ENCODE measurements at regions not wholly inside any gene's neighbourhood (a gene's known extent, or its start where the extent isn't known, plus 50 kb on each side); places are given as distances from the start of the nearest gene placed in this dataset.

DNA sequence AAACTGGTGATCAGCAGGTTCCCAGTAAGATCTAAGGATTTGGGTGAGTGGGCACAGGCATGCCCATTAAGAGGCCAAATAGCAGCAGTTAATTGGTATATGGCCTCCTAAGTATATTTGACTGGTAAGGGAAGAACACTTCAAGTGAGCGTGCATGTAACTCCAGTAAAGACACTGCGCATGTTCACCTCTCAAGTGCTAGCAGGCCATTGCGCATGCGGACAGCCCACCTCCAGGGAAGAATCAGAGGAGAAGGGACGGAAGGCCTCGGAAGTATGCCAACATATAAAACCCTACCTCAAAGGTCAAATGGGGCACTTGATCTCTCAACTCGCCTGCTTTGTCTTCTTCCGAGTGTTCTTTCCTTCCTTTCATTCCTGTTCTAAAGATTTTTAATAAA is 118.0 kb downstream of the ARL5B start:
- Histone ChIP-seq H3K4me3 (no peak overlapping the region), H3K27me3 (no peaks in the 10 kb centered on the region), H3K27ac (no peak overlapping the region), H3K9me3 (no peaks in the 10 kb centered on the region), H3K36me3 (ENCODE audit: low read depth, missing control alignments) (no peaks in the 10 kb centered on the region), H3K4me1 (no peaks in the 10 kb centered on the region)
- WGBS, 2 donors: 85 to 88% methylated on average over 8 of the region's 8 CpGs
- peak; percentile 46 for DNase-seq
- intact Hi-C loops (cut with DNase I; ENCODE audit: low total_unique reads): no loop called here
- TF ChIP-seq POLR2A (IDR thresholded peaks at IDR 0.05) (no peak), CTCF (IDR thresholded peaks at IDR 0.05) (no peak)

GRCh38 chr10:18786478-18786877 is 127.2 kb downstream of the ARL5B start:
- WGBS, 2 donors: 29 to 36% methylated on average over 3 of the region's 3 CpGs
- no peaks in the 10 kb centered on the region for H3K9me3 ChIP-seq
- intact Hi-C loops (cut with DNase I; ENCODE audit: low total_unique reads): no loop called here
- no peak for DNase-seq
- TF ChIP-seq CTCF (IDR thresholded peaks at IDR 0.05) (no peak), POLR2A (IDR thresholded peaks at IDR 0.05) (no peak)
- H3K27me3 ChIP-seq: no peaks in the 10 kb centered on the region
- peaks cover 6% of the 10 kb centered on the region for H3K4me1 ChIP-seq
- no peak overlapping the region for H3K4me3 ChIP-seq
- H3K36me3 ChIP-seq (ENCODE audit: low read depth, missing control alignments): no peaks in the 10 kb centered on the region
- H3K27ac ChIP-seq: peak overlapping the region; percentile 12 to 60

- Histone ChIP-seq H3K4me1 (no peaks in the 10 kb centered on the region), H3K4me3 (no peak overlapping the region), H3K27me3 (no peaks in the 10 kb centered on the region), H3K27ac (no peak overlapping the region), H3K36me3 (ENCODE audit: low read depth, missing control alignments) (no peaks in the 10 kb centered on the region), H3K9me3 (no peaks in the 10 kb centered on the region)
- TF ChIP-seq CTCF (IDR thresholded peaks at IDR 0.05) (peak in 2 of 3 experiments; percentile 8 to 35), POLR2A (IDR thresholded peaks at IDR 0.05) (no peak)
- intact Hi-C loops (cut with DNase I; ENCODE audit: low total_unique reads): no loop called here
- WGBS, 2 donors: 33 to 41% methylated on average over 3 of the region's 3 CpGs
- DNase-seq: no peak
Measured at GRCh38 chr10:18793951-18794350, 134.7 kb downstream of the ARL5B start.

GRCh38 chr10:18795549-18795948 is 136.3 kb downstream of the ARL5B start:
- no peaks in the 10 kb centered on the region for H3K9me3 ChIP-seq
- no peak for TF ChIP-seq CTCF (IDR thresholded peaks at IDR 0.05)
- no peak overlapping the region for H3K4me3 ChIP-seq
- H3K27ac ChIP-seq: no peak overlapping the region
- H3K27me3 ChIP-seq: no peaks in the 10 kb centered on the region
- DNase-seq: no peak
- no peaks in the 10 kb centered on the region for H3K4me1 ChIP-seq
- H3K36me3 ChIP-seq (ENCODE audit: low read depth, missing control alignments): no peaks in the 10 kb centered on the region
- intact Hi-C loops (cut with DNase I; ENCODE audit: low total_unique reads): no loop called here
- whole genome bisulfite sequencing, 2 donors: 91 to 100% methylated on average over 1 to 3 of the region's 3 CpGs

GRCh38 chr10:18797286-18797685 is 138.1 kb downstream of the ARL5B start:
- no peak overlapping the region for H3K4me3 ChIP-seq
- intact Hi-C loops (cut with DNase I; ENCODE audit: low total_unique reads): no loop called here
- DNase-seq: no peak
- TF ChIP-seq CTCF (IDR thresholded peaks at IDR 0.05) (no peak), POLR2A (IDR thresholded peaks at IDR 0.05) (no peak)
- no peaks in the 10 kb centered on the region for H3K36me3 ChIP-seq (ENCODE audit: low read depth, missing control alignments)
- no peak overlapping the region for H3K27ac ChIP-seq
- no peaks in the 10 kb centered on the region for H3K4me1 ChIP-seq
- 93 to 94% methylated on average over 3 of the region's 3 CpGs for WGBS, 2 donors
- H3K9me3 ChIP-seq: no peaks in the 10 kb centered on the region
- H3K27me3 ChIP-seq: no peaks in the 10 kb centered on the region

All from testis (tissue), 2 donors.